ENCODE measurements at regions not wholly inside any gene's neighbourhood (a gene's known extent, or its start where the extent isn't known, plus 50 kb on each side); places are given as distances from the start of the nearest gene placed in this dataset.

DNA sequence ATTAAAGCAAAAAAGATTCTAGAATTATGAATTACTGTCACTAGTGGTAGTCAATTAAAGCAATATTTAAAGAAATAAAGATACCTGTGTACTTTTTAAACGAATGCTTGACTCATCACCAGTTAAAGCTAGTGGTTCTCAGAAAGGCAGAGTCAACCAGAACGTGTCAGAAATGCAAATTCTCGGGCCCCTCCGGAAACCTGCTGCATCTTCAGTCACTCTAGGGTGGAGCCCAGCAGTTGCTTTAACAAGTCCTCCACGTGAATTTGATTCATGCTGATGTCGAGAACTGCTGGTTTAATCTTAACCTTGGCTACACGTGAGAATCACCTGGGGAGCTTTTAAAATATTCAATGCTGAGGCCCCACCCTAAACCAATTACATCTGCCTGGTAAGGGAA is 169.8 kb upstream of the SDK2 start:
- TF ChIP-seq, protein P1, sequence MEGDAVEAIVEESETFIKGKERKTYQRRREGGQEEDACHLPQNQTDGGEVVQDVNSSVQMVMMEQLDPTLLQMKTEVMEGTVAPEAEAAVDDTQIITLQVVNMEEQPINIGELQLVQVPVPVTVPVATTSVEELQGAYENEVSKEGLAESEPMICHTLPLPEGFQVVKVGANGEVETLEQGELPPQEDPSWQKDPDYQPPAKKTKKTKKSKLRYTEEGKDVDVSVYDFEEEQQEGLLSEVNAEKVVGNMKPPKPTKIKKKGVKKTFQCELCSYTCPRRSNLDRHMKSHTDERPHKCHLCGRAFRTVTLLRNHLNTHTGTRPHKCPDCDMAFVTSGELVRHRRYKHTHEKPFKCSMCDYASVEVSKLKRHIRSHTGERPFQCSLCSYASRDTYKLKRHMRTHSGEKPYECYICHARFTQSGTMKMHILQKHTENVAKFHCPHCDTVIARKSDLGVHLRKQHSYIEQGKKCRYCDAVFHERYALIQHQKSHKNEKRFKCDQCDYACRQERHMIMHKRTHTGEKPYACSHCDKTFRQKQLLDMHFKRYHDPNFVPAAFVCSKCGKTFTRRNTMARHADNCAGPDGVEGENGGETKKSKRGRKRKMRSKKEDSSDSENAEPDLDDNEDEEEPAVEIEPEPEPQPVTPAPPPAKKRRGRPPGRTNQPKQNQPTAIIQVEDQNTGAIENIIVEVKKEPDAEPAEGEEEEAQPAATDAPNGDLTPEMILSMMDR (IDR thresholded peaks at IDR 0.05): no peak
- TF ChIP-seq POLR2A (IDR thresholded peaks at IDR 0.05): no peak

Measured in esophagus squamous epithelium (tissue), 4 donors.